NT2/D1 (cell line): ENCODE measurements at regions not wholly inside any gene's neighbourhood (a gene's known extent, or its start where the extent isn't known, plus 50 kb on each side); places are given as distances from the start of the nearest gene placed in this dataset.

ENCODE experiments used
- DNase-seq: peaks from one replicate; pipeline ENCODE4 v3.0.0-alpha.2; 2011; ENCODE audit warnings: low read depth, low spot score
- H3K27me3 ChIP-seq: 2 replicates; pipeline ENCODE4 v1.6.0; 2011; ENCODE audit warnings: mild to moderate bottlenecking; ENCODE audit not compliant: insufficient read length, insufficient read depth
- H3K36me3 ChIP-seq: 2 replicates; pipeline ENCODE4 v1.6.1; 2011; ENCODE audit warnings: mild to moderate bottlenecking, low read length, mixed read lengths; ENCODE audit not compliant: insufficient read depth, insufficient read length
- H3K4me1 ChIP-seq: 2 replicates; pipeline ENCODE4 v1.5.1; 2011; ENCODE audit not compliant: insufficient read depth, insufficient read length
- H3K4me3 ChIP-seq: 2 replicates; pipeline ENCODE4 v1.5.1; 2011; ENCODE audit warnings: low read depth; ENCODE audit not compliant: insufficient read length
- H3K9ac ChIP-seq: 2 replicates; pipeline ENCODE4 v1.6.0; 2011; ENCODE audit warnings: low read depth; ENCODE audit not compliant: insufficient read length
- H3K9me3 ChIP-seq: 2 replicates; pipeline ENCODE4 v1.5.1; 2011; ENCODE audit warnings: mild to moderate bottlenecking, low read length; ENCODE audit not compliant: insufficient read depth
- SUZ12 ChIP-seq: IDR thresholded peaks from 2 replicates; pipeline ENCODE4 v1.6.1; 2011; ENCODE audit not compliant: insufficient read length, insufficient read depth; ENCODE audit errors: extremely low read depth
- YY1 ChIP-seq: IDR thresholded peaks from 2 replicates; pipeline ENCODE4 v1.6.1; 2011; ENCODE audit not compliant: insufficient read length, insufficient read depth
- ZNF274 ChIP-seq: IDR thresholded peaks from 2 replicates; pipeline ENCODE4 v1.6.1; 2011; ENCODE audit warnings: mild to moderate bottlenecking, low read depth, low read length

GRCh38 chr20:39109933-39110818 lies 148.0 kb downstream of the DHX35 start:
- Histone ChIP-seq H3K4me1 (peaks cover 6% of the 10 kb centered on the region), H3K9ac (no peak overlapping the region)
- no peak for DNase-seq

GRCh38 chr20:39108746-39109145 lies 146.6 kb downstream of the DHX35 start:
- DNase-seq = no peak
- Histone ChIP-seq H3K9ac (no peak overlapping the region), H3K4me1 (peaks cover 6% of the 10 kb centered on the region), H3K27me3 (no peaks in the 10 kb centered on the region), H3K36me3 (no peaks in the 10 kb centered on the region), H3K4me3 (no peak overlapping the region), H3K9me3 (peaks cover 5% of the 10 kb centered on the region; the same call in 1 of the 2 replicates)
- no peak for TF ChIP-seq YY1
- TF ChIP-seq ZNF274 = no peak
- no peak for TF ChIP-seq SUZ12

More at GRCh38 chr20:39109933-39110818, 148.0 kb downstream of the DHX35 start:
- H3K4me3 ChIP-seq = no peak overlapping the region
- TF ChIP-seq ZNF274 = no peak
- no peak for TF ChIP-seq YY1
- TF ChIP-seq SUZ12 = no peak
- no peaks in the 10 kb centered on the region for H3K27me3 ChIP-seq
- no peaks in the 10 kb centered on the region for H3K36me3 ChIP-seq
- no peaks in the 10 kb centered on the region; the same call in 1 of the 2 replicates for H3K9me3 ChIP-seq

GRCh38 chr20:39107741-39108140 lies 145.6 kb downstream of the DHX35 start:
- Histone ChIP-seq H3K36me3 (no peaks in the 10 kb centered on the region), H3K27me3 (no peaks in the 10 kb centered on the region), H3K4me1 (peaks cover 6% of the 10 kb centered on the region), H3K9me3 (peaks cover 11% of the 10 kb centered on the region; the same call in 1 of the 2 replicates), H3K4me3 (no peak overlapping the region), H3K9ac (no peak overlapping the region)
- no peak for TF ChIP-seq ZNF274
- TF ChIP-seq SUZ12 = no peak
- no peak for TF ChIP-seq YY1
- DNase-seq = no peak

- no peaks in the 10 kb centered on the region for H3K27me3 ChIP-seq
- H3K9me3 ChIP-seq = peaks cover 11% of the 10 kb centered on the region; the same call in 1 of the 2 replicates
- no peak for DNase-seq
- no peaks in the 10 kb centered on the region for H3K36me3 ChIP-seq
- H3K4me1 ChIP-seq = peaks cover 2% of the 10 kb centered on the region
- no peak overlapping the region for H3K4me3 ChIP-seq
- TF ChIP-seq YY1 = no peak
- TF ChIP-seq ZNF274 = no peak
- TF ChIP-seq SUZ12 = no peak
- no peak overlapping the region for H3K9ac ChIP-seq
These were observed 144.6 kb downstream of the DHX35 start for GRCh38 chr20:39106791-39107190.

GRCh38 chr20:39105551-39105950 lies 143.4 kb downstream of the DHX35 start:
- Histone ChIP-seq H3K9ac (no peak overlapping the region), H3K36me3 (no peaks in the 10 kb centered on the region), H3K4me3 (no peak overlapping the region), H3K4me1 (no peaks in the 10 kb centered on the region), H3K27me3 (no peaks in the 10 kb centered on the region), H3K9me3 (peaks cover 11% of the 10 kb centered on the region; the same call in 1 of the 2 replicates)
- no peak for DNase-seq
- TF ChIP-seq YY1 (no peak), SUZ12 (no peak), ZNF274 (no peak)

GRCh38 chr20:39103732-39104131 lies 141.6 kb downstream of the DHX35 start:
- Histone ChIP-seq H3K27me3 (no peaks in the 10 kb centered on the region), H3K4me3 (no peak overlapping the region), H3K4me1 (no peaks in the 10 kb centered on the region), H3K36me3 (no peaks in the 10 kb centered on the region), H3K9ac (no peak overlapping the region), H3K9me3 (peaks cover 11% of the 10 kb centered on the region; the same call in 1 of the 2 replicates)
- TF ChIP-seq YY1 = no peak
- no peak for TF ChIP-seq SUZ12
- no peak for TF ChIP-seq ZNF274
- no peak for DNase-seq

- H3K9ac ChIP-seq = no peak overlapping the region
- no peaks in the 10 kb centered on the region for H3K4me1 ChIP-seq
- peaks cover 3% of the 10 kb centered on the region for H3K27me3 ChIP-seq
- H3K4me3 ChIP-seq = no peak overlapping the region
- no peak for DNase-seq
- H3K36me3 ChIP-seq = no peaks in the 10 kb centered on the region
- peaks cover 11% of the 10 kb centered on the region; the same call in 1 of the 2 replicates for H3K9me3 ChIP-seq
- no peak for TF ChIP-seq YY1
- no peak for TF ChIP-seq ZNF274
- no peak for TF ChIP-seq SUZ12
These were observed 141.2 kb downstream of the DHX35 start for GRCh38 chr20:39103305-39103704.
